ENCODE measurements at regions not wholly inside any gene's neighbourhood (a gene's known extent, or its start where the extent isn't known, plus 50 kb on each side); places are given as distances from the start of the nearest gene placed in this dataset.
"Not testable (repeated sequence)": the region's sequence is repeated elsewhere in the genome, so short reads cannot be mapped to it uniquely, and the experiment has no call there.

GRCh38 chr2:236915726-236916125, 170.0 kb upstream of the COPS8 start:
- H3K27ac ChIP-seq, result no peak overlapping the region
- DNase-seq (ENCODE audit: low spot score), result no peak
- no peak overlapping the region for H3K4me3 ChIP-seq
- TF ChIP-seq CTCF (IDR thresholded peaks at IDR 0.05), result no peak

GRCh38 chr2:236916181-236916580, 169.5 kb upstream of the COPS8 start:
- no peak for DNase-seq (ENCODE audit: low spot score)
- TF ChIP-seq CTCF (IDR thresholded peaks at IDR 0.05), result no peak

GRCh38 chr2:236916651-236917050, 169.0 kb upstream of the COPS8 start:
- no peak overlapping the region for H3K4me3 ChIP-seq
- DNase-seq (ENCODE audit: low spot score), result no peak
- H3K27ac ChIP-seq, result no peak overlapping the region
- no peak for TF ChIP-seq CTCF (IDR thresholded peaks at IDR 0.05)

More at GRCh38 chr2:236916181-236916580, 169.5 kb upstream of the COPS8 start:
- Histone ChIP-seq H3K4me3 (no peak overlapping the region), H3K27ac (no peak overlapping the region)

- TF ChIP-seq CTCF (IDR thresholded peaks at IDR 0.05), result no peak
- Histone ChIP-seq H3K4me3 (no peak overlapping the region), H3K27ac (no peak overlapping the region)
- DNase-seq (ENCODE audit: low spot score), result no peak
Observed at GRCh38 chr2:236917164-236917563, 168.5 kb upstream of the COPS8 start.

GRCh38 chr2:236918545-236918944, 167.1 kb upstream of the COPS8 start:
- no peak for TF ChIP-seq CTCF (IDR thresholded peaks at IDR 0.05)
- no peak for DNase-seq (ENCODE audit: low spot score)
- Histone ChIP-seq H3K4me3 (no peak overlapping the region), H3K27ac (no peak overlapping the region)

- DNase-seq (ENCODE audit: low spot score), result no peak
- Histone ChIP-seq H3K27ac (no peak overlapping the region), H3K4me3 (no peak overlapping the region)
- TF ChIP-seq CTCF (IDR thresholded peaks at IDR 0.05), result no peak
Observed at GRCh38 chr2:236919209-236919608, 166.5 kb upstream of the COPS8 start.

- H3K27ac ChIP-seq; DNase-seq (ENCODE audit: low spot score); H3K4me3 ChIP-seq: not testable (repeated sequence)
Observed at GRCh38 chr2:236919801-236920379, 165.8 kb upstream of the COPS8 start.

GRCh38 chr2:236922061-236922460, 163.6 kb upstream of the COPS8 start:
- H3K27ac ChIP-seq, result no peak overlapping the region
- H3K4me3 ChIP-seq, result no peak overlapping the region
- DNase-seq (ENCODE audit: low spot score), result no peak
- no peak for TF ChIP-seq CTCF (IDR thresholded peaks at IDR 0.05)
